Kidney epithelial cell (primary cell): ENCODE measurements at regions not wholly inside any gene's neighbourhood (a gene's known extent, or its start where the extent isn't known, plus 50 kb on each side); places are given as distances from the start of the nearest gene placed in this dataset.

Experiments
- DNase-seq: peaks from one replicate; pipeline ENCODE4 v3.0.0-alpha.2; 2010; ENCODE audit warnings: low read depth
- H3K27me3 ChIP-seq: 2 replicates; pipeline ENCODE4 v1.6.0; 2011; ENCODE audit warnings: low read length; ENCODE audit not compliant: control insufficient read depth, insufficient read depth
- H3K36me3 ChIP-seq: 2 replicates; pipeline ENCODE4 v1.5.1; 2011; ENCODE audit warnings: low read length; ENCODE audit not compliant: control insufficient read depth, insufficient read depth
- H3K4me3 ChIP-seq: 2 replicates; pipeline ENCODE4 v1.5.1; 2011; ENCODE audit warnings: low read depth, mild to moderate bottlenecking, control low read depth, low read length
- TF ChIP-seq, protein P1 (sequence below): IDR thresholded peaks from 2 replicates; pipeline ENCODE4 v1.5.1; 2011; ENCODE audit warnings: mild to moderate bottlenecking, moderate library complexity, low read length, control low read depth, inconsistent platforms; ENCODE audit not compliant: insufficient read depth, poor library complexity, severe bottlenecking

- no peaks in the 10 kb centered on the region for H3K27me3 ChIP-seq
- no peak overlapping the region for H3K4me3 ChIP-seq
- H3K36me3 ChIP-seq: no peaks in the 10 kb centered on the region
- TF ChIP-seq, protein P1, sequence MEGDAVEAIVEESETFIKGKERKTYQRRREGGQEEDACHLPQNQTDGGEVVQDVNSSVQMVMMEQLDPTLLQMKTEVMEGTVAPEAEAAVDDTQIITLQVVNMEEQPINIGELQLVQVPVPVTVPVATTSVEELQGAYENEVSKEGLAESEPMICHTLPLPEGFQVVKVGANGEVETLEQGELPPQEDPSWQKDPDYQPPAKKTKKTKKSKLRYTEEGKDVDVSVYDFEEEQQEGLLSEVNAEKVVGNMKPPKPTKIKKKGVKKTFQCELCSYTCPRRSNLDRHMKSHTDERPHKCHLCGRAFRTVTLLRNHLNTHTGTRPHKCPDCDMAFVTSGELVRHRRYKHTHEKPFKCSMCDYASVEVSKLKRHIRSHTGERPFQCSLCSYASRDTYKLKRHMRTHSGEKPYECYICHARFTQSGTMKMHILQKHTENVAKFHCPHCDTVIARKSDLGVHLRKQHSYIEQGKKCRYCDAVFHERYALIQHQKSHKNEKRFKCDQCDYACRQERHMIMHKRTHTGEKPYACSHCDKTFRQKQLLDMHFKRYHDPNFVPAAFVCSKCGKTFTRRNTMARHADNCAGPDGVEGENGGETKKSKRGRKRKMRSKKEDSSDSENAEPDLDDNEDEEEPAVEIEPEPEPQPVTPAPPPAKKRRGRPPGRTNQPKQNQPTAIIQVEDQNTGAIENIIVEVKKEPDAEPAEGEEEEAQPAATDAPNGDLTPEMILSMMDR: no peak
- no peak for DNase-seq
Observed at GRCh38 chr1:234856845-234857245, 246.9 kb upstream of the IRF2BP2 start.

GRCh38 chr1:234855851-234856250, 245.9 kb upstream of the IRF2BP2 start:
- Histone ChIP-seq H3K27me3 (no peaks in the 10 kb centered on the region), H3K36me3 (no peaks in the 10 kb centered on the region), H3K4me3 (no peak overlapping the region)
- DNase-seq: no peak
- TF ChIP-seq, protein P1: no peak

GRCh38 chr1:234854645-234855039, 244.7 kb upstream of the IRF2BP2 start:
- no peak overlapping the region for H3K4me3 ChIP-seq
- no peaks in the 10 kb centered on the region for H3K27me3 ChIP-seq
- H3K36me3 ChIP-seq: no peaks in the 10 kb centered on the region
- no peak for DNase-seq
- TF ChIP-seq, protein P1: no peak

GRCh38 chr1:234853906-234854644, 244.1 kb upstream of the IRF2BP2 start:
- Histone ChIP-seq H3K27me3 (no peaks in the 10 kb centered on the region), H3K4me3 (no peak overlapping the region), H3K36me3 (no peaks in the 10 kb centered on the region)
- DNase-seq: no peak
- TF ChIP-seq, protein P1: no peak

- DNase-seq: no peak
- H3K4me3 ChIP-seq: no peak overlapping the region
- TF ChIP-seq, protein P1: no peak
- no peaks in the 10 kb centered on the region for H3K36me3 ChIP-seq
- H3K27me3 ChIP-seq: no peaks in the 10 kb centered on the region
Observed at GRCh38 chr1:234852659-234853058, 242.7 kb upstream of the IRF2BP2 start.
